Duodenal mucosa (tissue), 2 donors: ENCODE measurements at regions not wholly inside any gene's neighbourhood (a gene's known extent, or its start where the extent isn't known, plus 50 kb on each side); places are given as distances from the start of the nearest gene placed in this dataset.

Experiments used
- H3K27ac ChIP-seq: one replicate; pipeline ENCODE4 v1.7.0; 2013; ENCODE audit warnings: low read depth, low read length
- H3K27me3 ChIP-seq, 2 donors: one replicate each; pipeline ENCODE4 v1.7.0; 2013; ENCODE audit warnings: low read length in 2 of 2, control low read depth in 1 of 2; ENCODE audit not compliant: insufficient read depth in 2 of 2, control insufficient read depth in 1 of 2
- H3K36me3 ChIP-seq, 2 donors: one replicate each; pipeline ENCODE4 v1.7.0; 2013; ENCODE audit warnings: low read length in 2 of 2, control low read depth in 1 of 2; ENCODE audit not compliant: insufficient read depth in 2 of 2, control insufficient read depth in 1 of 2
- H3K4me1 ChIP-seq, 2 donors: one replicate each; pipeline ENCODE4 v1.7.0; 2013; ENCODE audit warnings: low read length in 2 of 2, control low read depth in 1 of 2; ENCODE audit not compliant: insufficient read depth in 2 of 2, control insufficient read depth in 1 of 2
- H3K4me3 ChIP-seq, 2 donors: one replicate each; pipeline ENCODE4 v1.7.0; 2013; ENCODE audit warnings: low read length in 2 of 2, low read depth in 1 of 2
- H3K9ac ChIP-seq, 2 donors: one replicate each; pipeline ENCODE4 v1.7.0; 2013; ENCODE audit warnings: low read length in 2 of 2, low read depth in 1 of 2
- H3K9me3 ChIP-seq, 2 donors: one replicate each; pipeline ENCODE4 v1.7.0; 2013; ENCODE audit warnings: low read length in 2 of 2, control low read depth in 1 of 2; ENCODE audit not compliant: control insufficient read depth in 1 of 2

GRCh38 chr20:60447703-60448102 lies 489.5 kb downstream of the CDH26 start:
- H3K4me1 ChIP-seq: no peaks in the 10 kb centered on the region
- H3K4me3 ChIP-seq: no peak overlapping the region
- no peak overlapping the region for H3K27ac ChIP-seq
- no peaks in the 10 kb centered on the region for H3K36me3 ChIP-seq
- H3K9me3 ChIP-seq: no peaks in the 10 kb centered on the region
- no peaks in the 10 kb centered on the region for H3K27me3 ChIP-seq
- no peak overlapping the region for H3K9ac ChIP-seq

GRCh38 chr20:60453388-60454246 lies 495.4 kb downstream of the CDH26 start:
- no peak overlapping the region for H3K27ac ChIP-seq
- H3K9me3 ChIP-seq: no peaks in the 10 kb centered on the region
- no peak overlapping the region for H3K9ac ChIP-seq
- H3K36me3 ChIP-seq: no peaks in the 10 kb centered on the region
- H3K27me3 ChIP-seq: no peaks in the 10 kb centered on the region
- H3K4me3 ChIP-seq: no peak overlapping the region
- H3K4me1 ChIP-seq: no peaks in the 10 kb centered on the region

- H3K4me1 ChIP-seq: no peaks in the 10 kb centered on the region
- H3K9ac ChIP-seq: no peak overlapping the region
- H3K9me3 ChIP-seq: no peaks in the 10 kb centered on the region
These were observed 496.3 kb downstream of the CDH26 start for GRCh38 chr20:60454491-60454890.

DNA sequence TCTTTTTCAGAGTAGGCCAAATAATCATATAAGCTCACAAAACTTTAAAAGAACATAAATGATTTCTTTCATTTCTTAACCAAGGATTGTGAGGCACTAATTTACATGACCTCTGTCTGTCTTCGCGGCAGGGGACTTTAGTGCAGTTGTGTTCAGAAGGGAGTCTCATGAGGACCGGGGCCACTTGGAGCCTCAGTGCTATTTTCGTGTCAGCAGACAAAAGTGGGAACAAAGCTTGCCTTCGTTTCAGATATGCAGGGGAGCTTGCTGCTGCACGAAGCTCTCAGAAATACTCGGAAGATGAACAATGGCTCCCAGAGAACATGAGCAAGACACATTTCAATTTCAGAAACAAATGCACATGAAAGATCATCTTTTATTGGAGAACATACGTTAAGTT lies 497.0 kb downstream of the CDH26 start:
- no peak overlapping the region for H3K27ac ChIP-seq
- H3K27me3 ChIP-seq: no peaks in the 10 kb centered on the region
- H3K36me3 ChIP-seq: no peaks in the 10 kb centered on the region
- H3K9ac ChIP-seq: no peak overlapping the region
- H3K4me1 ChIP-seq: no peaks in the 10 kb centered on the region
- H3K4me3 ChIP-seq: no peak overlapping the region
- no peaks in the 10 kb centered on the region for H3K9me3 ChIP-seq

More at GRCh38 chr20:60454491-60454890, 496.3 kb downstream of the CDH26 start:
- H3K36me3 ChIP-seq: no peaks in the 10 kb centered on the region
- no peaks in the 10 kb centered on the region for H3K27me3 ChIP-seq
- H3K4me3 ChIP-seq: no peak overlapping the region
- no peak overlapping the region for H3K27ac ChIP-seq

DNA sequence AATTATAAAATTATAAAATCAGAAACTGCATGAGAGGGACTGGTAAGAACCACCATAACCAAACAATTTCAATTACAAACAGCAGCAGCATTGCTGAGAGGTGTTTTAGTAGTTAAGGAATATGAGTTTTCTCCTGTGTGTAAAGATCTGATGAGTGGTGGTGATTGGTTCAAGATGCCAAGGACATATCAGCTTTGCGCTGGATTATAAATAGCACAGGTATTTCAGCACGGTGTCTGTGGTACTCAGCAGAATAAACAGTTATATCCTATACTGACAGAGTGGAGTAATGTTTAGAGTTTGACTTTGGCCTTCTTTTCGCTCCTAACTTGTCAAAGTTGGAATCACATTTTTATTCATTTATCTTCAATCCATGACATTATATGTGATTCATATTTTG lies 501.0 kb downstream of the CDH26 start:
- Histone ChIP-seq H3K27ac (no peak overlapping the region), H3K36me3 (no peaks in the 10 kb centered on the region), H3K9ac (no peak overlapping the region), H3K4me1 (no peaks in the 10 kb centered on the region), H3K9me3 (no peaks in the 10 kb centered on the region), H3K4me3 (no peak overlapping the region), H3K27me3 (no peaks in the 10 kb centered on the region)

DNA sequence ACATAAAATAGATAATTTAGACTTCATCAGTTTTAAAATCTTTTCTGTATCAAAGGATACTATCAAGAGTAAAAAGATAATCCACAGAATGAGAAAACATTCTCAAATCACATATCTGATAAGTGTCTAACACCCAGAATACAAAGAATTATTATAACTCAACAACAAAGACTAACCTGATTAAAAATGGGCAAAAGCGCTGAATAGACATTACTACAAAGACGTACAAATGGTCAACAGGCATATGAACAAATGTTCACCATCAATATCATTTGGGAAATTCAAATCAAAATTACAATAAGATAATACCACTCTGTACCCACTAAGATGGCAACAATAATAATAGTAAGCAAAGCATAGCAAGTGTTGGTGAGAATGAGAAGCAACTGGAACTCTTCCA lies 503.8 kb downstream of the CDH26 start:
- no peaks in the 10 kb centered on the region for H3K27me3 ChIP-seq
- H3K4me1 ChIP-seq: no peaks in the 10 kb centered on the region
- no peaks in the 10 kb centered on the region for H3K36me3 ChIP-seq
- H3K4me3 ChIP-seq: no peak overlapping the region
- H3K9ac ChIP-seq: no peak overlapping the region
- H3K27ac ChIP-seq: no peak overlapping the region
- no peaks in the 10 kb centered on the region for H3K9me3 ChIP-seq

DNA sequence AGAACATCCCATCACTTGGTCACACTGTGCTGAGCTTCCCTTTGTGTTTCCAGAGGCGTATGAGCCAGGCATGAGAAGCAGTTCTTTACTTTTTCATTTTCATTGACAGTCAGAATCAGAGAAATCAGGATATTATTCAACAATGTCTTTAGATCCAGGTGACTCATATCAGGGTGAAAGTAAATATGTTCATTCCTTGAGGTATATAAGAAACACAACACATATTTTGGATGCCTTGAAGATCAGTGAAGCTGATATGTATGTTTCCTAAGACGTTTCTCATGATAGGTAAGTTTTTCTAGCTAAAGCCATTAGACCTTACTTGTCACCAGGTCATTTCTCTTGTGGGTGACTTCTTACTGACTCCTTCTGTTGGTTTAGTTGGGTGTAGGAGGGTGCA lies 505.6 kb downstream of the CDH26 start:
- Histone ChIP-seq H3K27ac (no peak overlapping the region), H3K27me3 (no peaks in the 10 kb centered on the region), H3K36me3 (no peaks in the 10 kb centered on the region), H3K4me1 (no peaks in the 10 kb centered on the region), H3K4me3 (no peak overlapping the region), H3K9ac (no peak overlapping the region), H3K9me3 (no peaks in the 10 kb centered on the region)

- Histone ChIP-seq H3K27me3 (no peaks in the 10 kb centered on the region), H3K4me3 (no peak overlapping the region), H3K9ac (no peak overlapping the region), H3K36me3 (no peaks in the 10 kb centered on the region), H3K4me1 (no peaks in the 10 kb centered on the region), H3K27ac (no peak overlapping the region), H3K9me3 (no peaks in the 10 kb centered on the region)
These were observed 507.2 kb downstream of the CDH26 start for GRCh38 chr20:60465439-60465838.

- Histone ChIP-seq H3K36me3 (no peaks in the 10 kb centered on the region), H3K27ac (no peak overlapping the region), H3K9ac (no peak overlapping the region), H3K4me1 (no peaks in the 10 kb centered on the region), H3K4me3 (no peak overlapping the region), H3K27me3 (no peaks in the 10 kb centered on the region), H3K9me3 (no peaks in the 10 kb centered on the region)
These were observed 507.9 kb downstream of the CDH26 start for GRCh38 chr20:60465993-60466686.

- H3K27me3 ChIP-seq: no peaks in the 10 kb centered on the region
- H3K4me3 ChIP-seq: no peak overlapping the region
- no peaks in the 10 kb centered on the region for H3K36me3 ChIP-seq
- no peak overlapping the region for H3K27ac ChIP-seq
- H3K4me1 ChIP-seq: no peaks in the 10 kb centered on the region
- H3K9ac ChIP-seq: no peak overlapping the region
- H3K9me3 ChIP-seq: no peaks in the 10 kb centered on the region
These were observed 508.4 kb downstream of the CDH26 start for GRCh38 chr20:60466687-60467022.
